ENCODE measurements at regions not wholly inside any gene's neighbourhood (a gene's known extent, or its start where the extent isn't known, plus 50 kb on each side); places are given as distances from the start of the nearest gene placed in this dataset.

GRCh38 chr1:208557723-208558094 lies 313.5 kb upstream of the PLXNA2 start:
- TF ChIP-seq TCF12 (IDR thresholded peaks at IDR 0.05; ENCODE audit: low read depth): no peak
- no peak for TF ChIP-seq EGR1 (IDR thresholded peaks at IDR 0.05)
- no peak for TF ChIP-seq YY1 (IDR thresholded peaks at IDR 0.05; ENCODE audit: low read depth)
- no peak for TF ChIP-seq CEBPB (IDR thresholded peaks at IDR 0.05)
- no peak for TF ChIP-seq MAX (IDR thresholded peaks at IDR 0.05)
- no peak for TF ChIP-seq REST (IDR thresholded peaks at IDR 0.05; ENCODE audit: low read depth)
- TF ChIP-seq NFIC (IDR thresholded peaks at IDR 0.05): no peak
- TF ChIP-seq TAF1 (IDR thresholded peaks at IDR 0.05; ENCODE audit: low read depth): no peak
- no peak for TF ChIP-seq CREB1 (IDR thresholded peaks at IDR 0.05; ENCODE audit: low read depth)

GRCh38 chr1:208559597-208560329 lies 315.6 kb upstream of the PLXNA2 start:
- TF ChIP-seq REST (IDR thresholded peaks at IDR 0.05; ENCODE audit: low read depth) (no peak), USF1 (IDR thresholded peaks at IDR 0.05) (no peak), CREB1 (IDR thresholded peaks at IDR 0.05; ENCODE audit: low read depth) (no peak), EP300 (IDR thresholded peaks at IDR 0.05; ENCODE audit: borderline replicate concordance) (no peak), YY1 (IDR thresholded peaks at IDR 0.05; ENCODE audit: low read depth) (no peak), NFIC (IDR thresholded peaks at IDR 0.05) (no peak), RAD21 (IDR thresholded peaks at IDR 0.05; ENCODE audit: low read depth) (no peak), ZBTB7A (IDR thresholded peaks at IDR 0.05; ENCODE audit: low read depth) (no peak), TEAD4 (IDR thresholded peaks at IDR 0.05) (no peak), FOXM1 (IDR thresholded peaks at IDR 0.05; ENCODE audit: borderline replicate concordance, low read depth) (no peak), MAX (IDR thresholded peaks at IDR 0.05) (no peak), TCF12 (IDR thresholded peaks at IDR 0.05; ENCODE audit: low read depth) (no peak), CEBPB (IDR thresholded peaks at IDR 0.05) (no peak)

- TF ChIP-seq TAF1 (IDR thresholded peaks at IDR 0.05; ENCODE audit: low read depth) (no peak), REST (IDR thresholded peaks at IDR 0.05; ENCODE audit: low read depth) (no peak), EGR1 (IDR thresholded peaks at IDR 0.05) (no peak), CREB1 (IDR thresholded peaks at IDR 0.05; ENCODE audit: low read depth) (no peak), USF1 (IDR thresholded peaks at IDR 0.05) (no peak), YY1 (IDR thresholded peaks at IDR 0.05; ENCODE audit: low read depth) (no peak), CEBPB (IDR thresholded peaks at IDR 0.05) (no peak), TCF12 (IDR thresholded peaks at IDR 0.05; ENCODE audit: low read depth) (no peak), ZBTB7A (IDR thresholded peaks at IDR 0.05; ENCODE audit: low read depth) (no peak), EP300 (IDR thresholded peaks at IDR 0.05; ENCODE audit: borderline replicate concordance) (no peak), FOXM1 (IDR thresholded peaks at IDR 0.05; ENCODE audit: borderline replicate concordance, low read depth) (no peak), MAX (IDR thresholded peaks at IDR 0.05) (no peak), NFIC (IDR thresholded peaks at IDR 0.05) (no peak), TEAD4 (IDR thresholded peaks at IDR 0.05) (no peak), RAD21 (IDR thresholded peaks at IDR 0.05; ENCODE audit: low read depth) (no peak)
Measured at GRCh38 chr1:208562151-208562960, 318.2 kb upstream of the PLXNA2 start.

All from Ishikawa (cell line).